ENCODE measurements at regions not wholly inside any gene's neighbourhood (a gene's known extent, or its start where the extent isn't known, plus 50 kb on each side); places are given as distances from the start of the nearest gene placed in this dataset.

DNA sequence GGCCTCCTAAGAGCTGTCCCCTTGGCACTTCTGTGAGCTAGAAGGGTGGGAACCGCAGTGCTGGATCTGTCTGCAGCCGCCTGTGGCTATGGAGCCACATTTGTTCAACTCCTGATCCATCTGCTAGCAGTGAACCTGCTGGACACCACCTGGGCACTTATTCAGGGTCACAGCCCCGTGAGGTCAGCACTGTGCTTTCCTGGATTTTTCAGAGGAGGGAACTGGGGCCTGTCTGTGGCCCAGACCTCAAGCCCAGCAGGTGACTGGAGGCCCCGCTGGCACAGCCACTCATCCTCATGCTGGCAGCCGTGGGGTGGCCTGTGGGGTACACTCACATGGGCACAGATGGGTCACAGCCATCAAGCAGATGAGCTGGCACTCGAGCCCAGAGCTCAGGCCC is 155.3 kb downstream of the TFCP2L1 start:
- TF ChIP-seq, protein P1, sequence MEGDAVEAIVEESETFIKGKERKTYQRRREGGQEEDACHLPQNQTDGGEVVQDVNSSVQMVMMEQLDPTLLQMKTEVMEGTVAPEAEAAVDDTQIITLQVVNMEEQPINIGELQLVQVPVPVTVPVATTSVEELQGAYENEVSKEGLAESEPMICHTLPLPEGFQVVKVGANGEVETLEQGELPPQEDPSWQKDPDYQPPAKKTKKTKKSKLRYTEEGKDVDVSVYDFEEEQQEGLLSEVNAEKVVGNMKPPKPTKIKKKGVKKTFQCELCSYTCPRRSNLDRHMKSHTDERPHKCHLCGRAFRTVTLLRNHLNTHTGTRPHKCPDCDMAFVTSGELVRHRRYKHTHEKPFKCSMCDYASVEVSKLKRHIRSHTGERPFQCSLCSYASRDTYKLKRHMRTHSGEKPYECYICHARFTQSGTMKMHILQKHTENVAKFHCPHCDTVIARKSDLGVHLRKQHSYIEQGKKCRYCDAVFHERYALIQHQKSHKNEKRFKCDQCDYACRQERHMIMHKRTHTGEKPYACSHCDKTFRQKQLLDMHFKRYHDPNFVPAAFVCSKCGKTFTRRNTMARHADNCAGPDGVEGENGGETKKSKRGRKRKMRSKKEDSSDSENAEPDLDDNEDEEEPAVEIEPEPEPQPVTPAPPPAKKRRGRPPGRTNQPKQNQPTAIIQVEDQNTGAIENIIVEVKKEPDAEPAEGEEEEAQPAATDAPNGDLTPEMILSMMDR (IDR thresholded peaks at IDR 0.05), result no peak
- TF ChIP-seq, protein P2, sequence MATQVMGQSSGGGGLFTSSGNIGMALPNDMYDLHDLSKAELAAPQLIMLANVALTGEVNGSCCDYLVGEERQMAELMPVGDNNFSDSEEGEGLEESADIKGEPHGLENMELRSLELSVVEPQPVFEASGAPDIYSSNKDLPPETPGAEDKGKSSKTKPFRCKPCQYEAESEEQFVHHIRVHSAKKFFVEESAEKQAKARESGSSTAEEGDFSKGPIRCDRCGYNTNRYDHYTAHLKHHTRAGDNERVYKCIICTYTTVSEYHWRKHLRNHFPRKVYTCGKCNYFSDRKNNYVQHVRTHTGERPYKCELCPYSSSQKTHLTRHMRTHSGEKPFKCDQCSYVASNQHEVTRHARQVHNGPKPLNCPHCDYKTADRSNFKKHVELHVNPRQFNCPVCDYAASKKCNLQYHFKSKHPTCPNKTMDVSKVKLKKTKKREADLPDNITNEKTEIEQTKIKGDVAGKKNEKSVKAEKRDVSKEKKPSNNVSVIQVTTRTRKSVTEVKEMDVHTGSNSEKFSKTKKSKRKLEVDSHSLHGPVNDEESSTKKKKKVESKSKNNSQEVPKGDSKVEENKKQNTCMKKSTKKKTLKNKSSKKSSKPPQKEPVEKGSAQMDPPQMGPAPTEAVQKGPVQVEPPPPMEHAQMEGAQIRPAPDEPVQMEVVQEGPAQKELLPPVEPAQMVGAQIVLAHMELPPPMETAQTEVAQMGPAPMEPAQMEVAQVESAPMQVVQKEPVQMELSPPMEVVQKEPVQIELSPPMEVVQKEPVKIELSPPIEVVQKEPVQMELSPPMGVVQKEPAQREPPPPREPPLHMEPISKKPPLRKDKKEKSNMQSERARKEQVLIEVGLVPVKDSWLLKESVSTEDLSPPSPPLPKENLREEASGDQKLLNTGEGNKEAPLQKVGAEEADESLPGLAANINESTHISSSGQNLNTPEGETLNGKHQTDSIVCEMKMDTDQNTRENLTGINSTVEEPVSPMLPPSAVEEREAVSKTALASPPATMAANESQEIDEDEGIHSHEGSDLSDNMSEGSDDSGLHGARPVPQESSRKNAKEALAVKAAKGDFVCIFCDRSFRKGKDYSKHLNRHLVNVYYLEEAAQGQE (IDR thresholded peaks at IDR 0.05), result no peak
- no peak for TF ChIP-seq TP53 (CRISPR knock-in tag; IDR thresholded peaks at IDR 0.05)
- no peak for TF ChIP-seq HDAC2 (IDR thresholded peaks at IDR 0.05)
- TF ChIP-seq SMC3 (IDR thresholded peaks at IDR 0.05), result no peak
